Panc1 (cell line): ENCODE measurements at regions not wholly inside any gene's neighbourhood (a gene's known extent, or its start where the extent isn't known, plus 50 kb on each side); places are given as distances from the start of the nearest gene placed in this dataset.

Source experiments
- CTCF ChIP-seq: fragments of 450-650 bp; IDR thresholded peaks from 2 replicates; pipeline ENCODE4 v1.5.1; 2017; ENCODE audit warnings: mild to moderate bottlenecking
- POLR2AphosphoS5 ChIP-seq: IDR thresholded peaks from 2 replicates; pipeline ENCODE4 v1.6.1; 2012; ENCODE audit warnings: mild to moderate bottlenecking, low read depth, low read length, moderate library complexity
- TF ChIP-seq, protein P1 (sequence below), 2 experiments: IDR thresholded peaks; 2 replicates each; pipeline ENCODE4 v1.6.1; 2011 to 2012; ENCODE audit warnings: low read depth in 2 of 2, control low read depth in 1 of 2, low read length in 1 of 2, mild to moderate bottlenecking in 1 of 2, moderate library complexity in 1 of 2; ENCODE audit not compliant: insufficient read depth in 1 of 2

GRCh38 chr2:40034198-40034597 is 255.1 kb upstream of the THUMPD2 start:
- TF ChIP-seq CTCF: no peak
- TF ChIP-seq, protein P1, sequence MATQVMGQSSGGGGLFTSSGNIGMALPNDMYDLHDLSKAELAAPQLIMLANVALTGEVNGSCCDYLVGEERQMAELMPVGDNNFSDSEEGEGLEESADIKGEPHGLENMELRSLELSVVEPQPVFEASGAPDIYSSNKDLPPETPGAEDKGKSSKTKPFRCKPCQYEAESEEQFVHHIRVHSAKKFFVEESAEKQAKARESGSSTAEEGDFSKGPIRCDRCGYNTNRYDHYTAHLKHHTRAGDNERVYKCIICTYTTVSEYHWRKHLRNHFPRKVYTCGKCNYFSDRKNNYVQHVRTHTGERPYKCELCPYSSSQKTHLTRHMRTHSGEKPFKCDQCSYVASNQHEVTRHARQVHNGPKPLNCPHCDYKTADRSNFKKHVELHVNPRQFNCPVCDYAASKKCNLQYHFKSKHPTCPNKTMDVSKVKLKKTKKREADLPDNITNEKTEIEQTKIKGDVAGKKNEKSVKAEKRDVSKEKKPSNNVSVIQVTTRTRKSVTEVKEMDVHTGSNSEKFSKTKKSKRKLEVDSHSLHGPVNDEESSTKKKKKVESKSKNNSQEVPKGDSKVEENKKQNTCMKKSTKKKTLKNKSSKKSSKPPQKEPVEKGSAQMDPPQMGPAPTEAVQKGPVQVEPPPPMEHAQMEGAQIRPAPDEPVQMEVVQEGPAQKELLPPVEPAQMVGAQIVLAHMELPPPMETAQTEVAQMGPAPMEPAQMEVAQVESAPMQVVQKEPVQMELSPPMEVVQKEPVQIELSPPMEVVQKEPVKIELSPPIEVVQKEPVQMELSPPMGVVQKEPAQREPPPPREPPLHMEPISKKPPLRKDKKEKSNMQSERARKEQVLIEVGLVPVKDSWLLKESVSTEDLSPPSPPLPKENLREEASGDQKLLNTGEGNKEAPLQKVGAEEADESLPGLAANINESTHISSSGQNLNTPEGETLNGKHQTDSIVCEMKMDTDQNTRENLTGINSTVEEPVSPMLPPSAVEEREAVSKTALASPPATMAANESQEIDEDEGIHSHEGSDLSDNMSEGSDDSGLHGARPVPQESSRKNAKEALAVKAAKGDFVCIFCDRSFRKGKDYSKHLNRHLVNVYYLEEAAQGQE (IDR thresholded peaks at IDR 0.05; ENCODE audit: insufficient read depth in 1 of 2, low read depth in 2 of 2, low read length in 1 of 2): no peak
- no peak for TF ChIP-seq POLR2AphosphoS5
